GM12878 (cell line): ENCODE measurements at regions not wholly inside any gene's neighbourhood (a gene's known extent, or its start where the extent isn't known, plus 50 kb on each side); places are given as distances from the start of the nearest gene placed in this dataset.

Source experiments
- ATAC-seq: fragments of 200-7000 bp; cut with Tn5 transposase; 3 replicates; pipeline ENCODE4 v1.9.1; 2020; ENCODE audit warnings: mild to moderate bottlenecking, moderate library complexity
- BruUV-seq: library from RNA; stranded (reverse); fragments of 400-500 nt; replicated peaks from 2 replicates; lab custom pipeline; 2021; lab: Mats Ljungman, UMichigan
- CTCF ChIA-PET: fragments of 300-600 bp; sonication (Branson Sonifier 250); formaldehyde crosslinking; extraction: SDS; loops from one replicate; lab custom pipeline; 2021; ENCODE audit warnings: inconsistent platforms; lab: Yijun Ruan, JAX
- POLR2A ChIA-PET: fragments of 350-600 bp; formaldehyde crosslinking; extraction: SDS; loops from one replicate; lab custom pipeline; 2021; ENCODE audit warnings: inconsistent platforms; lab: Charles Lee
- RAD21 ChIA-PET: fragments of 300-600 bp; sonication (Branson Sonifier 250); formaldehyde crosslinking; loops from one replicate; lab custom pipeline; 2023; ENCODE audit warnings: antibody characterized with exemption; ENCODE audit not compliant: unreplicated experiment; lab: Charles Lee
- SMC1A ChIA-PET: fragments of 300-600 bp; sonication (Branson Sonifier 250); formaldehyde crosslinking; loops from one replicate; lab custom pipeline; 2023; ENCODE audit not compliant: unreplicated experiment, uncharacterized antibody; lab: Charles Lee
- DNase-seq: peaks from one replicate; pipeline ENCODE4 v3.0.0-alpha.2; 2011; ENCODE audit warnings: low read depth, low spot score
- FAIRE-seq: peaks from 3 replicates; lab custom pipeline; 2011; peaks lifted over from hg19 to GRCh38; lab: Jason Lieb, UNC
- H2AFZ ChIP-seq: 2 replicates; pipeline ENCODE4 v1.6.0; 2011; ENCODE audit warnings: low read depth, low read length, control low read depth; ENCODE audit not compliant: control insufficient read depth
- H3K27ac ChIP-seq: 2 replicates; pipeline ENCODE4 v1.5.1; 2011; ENCODE audit warnings: control low read depth; ENCODE audit not compliant: control insufficient read depth, insufficient read depth
- H3K27me3 ChIP-seq, 2 experiments: replicated peaks in 1 of 2; 2 replicates each; pipeline versions ENCODE4 v1.6.0 to v1.6.1; 2011; ENCODE audit warnings: low read length in 1 of 2; ENCODE audit not compliant: control insufficient read depth in 2 of 2, insufficient read depth in 2 of 2
- H3K36me3 ChIP-seq, 2 experiments: 2 replicates each; pipeline ENCODE4 v1.5.1; 2011; ENCODE audit warnings: low read length in 1 of 2; ENCODE audit not compliant: control insufficient read depth in 2 of 2, insufficient read depth in 2 of 2
- H3K4me1 ChIP-seq: 2 replicates; pipeline ENCODE4 v1.6.1; 2011; ENCODE audit warnings: mild to moderate bottlenecking, low read length, moderate library complexity, mixed read lengths; ENCODE audit not compliant: control insufficient read depth, insufficient read depth
- H3K4me2 ChIP-seq: 2 replicates; pipeline ENCODE4 v1.6.0; 2011; ENCODE audit warnings: control low read depth; ENCODE audit not compliant: control insufficient read depth, insufficient read depth
- H3K4me3 ChIP-seq: fragments of 200-600 bp; sonication (generic); 2 replicates; pipeline ENCODE4 v1.5.1; 2016
- H3K79me2 ChIP-seq: 2 replicates; pipeline ENCODE4 v1.6.0; 2011; ENCODE audit warnings: low read length; ENCODE audit not compliant: control insufficient read depth, insufficient read depth
- H3K9ac ChIP-seq: 2 replicates; pipeline ENCODE4 v1.8.0; 2011; ENCODE audit warnings: low read length, control low read depth, mixed read lengths; ENCODE audit not compliant: control insufficient read depth, insufficient read depth
- H3K9me3 ChIP-seq: replicated peaks from 3 replicates; pipeline ENCODE4 v1.5.1; 2011; ENCODE audit warnings: mild to moderate bottlenecking, low read length; ENCODE audit not compliant: control insufficient read depth, insufficient read depth
- H4K20me1 ChIP-seq: 2 replicates; pipeline ENCODE4 v1.6.0; 2011; ENCODE audit not compliant: control insufficient read depth, insufficient read depth
- CHD4 ChIP-seq: fragments of 200-600 bp; sonication (generic); IDR thresholded peaks from 2 replicates; pipeline ENCODE4 v1.6.1; 2016; ENCODE audit warnings: mild to moderate bottlenecking
- GABPA ChIP-seq: IDR thresholded peaks from 2 replicates; pipeline ENCODE4 v1.6.1; 2014; ENCODE audit warnings: antibody characterized with exemption, low read depth, mild to moderate bottlenecking, inconsistent platforms
- KLF5 ChIP-seq: fragments of 450-650 bp; IDR thresholded peaks from 2 replicates; pipeline ENCODE4 v1.6.1; 2014; ENCODE audit warnings: mild to moderate bottlenecking; ENCODE audit not compliant: partially characterized antibody
- POU2F2 ChIP-seq: IDR thresholded peaks from 3 replicates; pipeline ENCODE4 v1.6.1; 2011; ENCODE audit warnings: low read depth, mild to moderate bottlenecking, low read length, borderline replicate concordance
- RELA ChIP-seq: fragments of 450-650 bp; IDR thresholded peaks from 2 replicates; pipeline ENCODE4 v1.8.0; 2014; ENCODE audit warnings: borderline replicate concordance; ENCODE audit not compliant: partially characterized antibody
- SMAD5 ChIP-seq: IDR thresholded peaks from 2 replicates; pipeline ENCODE4 v1.6.1; 2016; ENCODE audit warnings: antibody characterized with exemption, low read depth
- SMARCA5 ChIP-seq: fragments of 450-650 bp; IDR thresholded peaks from 2 replicates; pipeline ENCODE4 v1.6.1; 2017; ENCODE audit warnings: mild to moderate bottlenecking
- WRNIP1 ChIP-seq: IDR thresholded peaks from 2 replicates; pipeline ENCODE4 v1.6.1; 2011; ENCODE audit warnings: low read depth, low read length, improper control_type of control experiment, borderline replicate concordance
- WGBS: methylation state at CpG from one replicate; pipeline ENCODE4 v1.1.6; 2016; ENCODE audit warnings: low lambda C conversion rate; ENCODE audit not compliant: insufficient replicate concordance, insufficient coverage; ENCODE audit errors: missing lambda C conversion rate; 5-methylcytosine and 5-hydroxymethylcytosine counted together
- in situ Hi-C: fragments of 300-500 bp; cut with MboI; formaldehyde crosslinking; loops from 9 replicates; pipeline ENCODE4 v1.14.3; 2018; ENCODE audit warnings: mixed read lengths
- intact Hi-C: fragments of 100-400 bp; cut with micrococcal nuclease; formaldehyde crosslinking; loops from one replicate; pipeline ENCODE4 v1.14.2; 2022; ENCODE audit not compliant: unreplicated experiment
- TF ChIP-seq, protein P1 (sequence below): IDR thresholded peaks from 2 replicates; pipeline ENCODE4 v1.6.1; 2011; ENCODE audit warnings: borderline replicate concordance, low read depth, mild to moderate bottlenecking, moderate library complexity, low read length; ENCODE audit not compliant: insufficient read depth, poor library complexity, severe bottlenecking
- TF ChIP-seq, protein P2 (sequence below): fragments of 450-650 bp; formaldehyde crosslinking; IDR thresholded peaks from 2 replicates; pipeline ENCODE4 v1.5.0; 2022; ENCODE audit warnings: mild to moderate bottlenecking, missing genetic modification characterization

DNA sequence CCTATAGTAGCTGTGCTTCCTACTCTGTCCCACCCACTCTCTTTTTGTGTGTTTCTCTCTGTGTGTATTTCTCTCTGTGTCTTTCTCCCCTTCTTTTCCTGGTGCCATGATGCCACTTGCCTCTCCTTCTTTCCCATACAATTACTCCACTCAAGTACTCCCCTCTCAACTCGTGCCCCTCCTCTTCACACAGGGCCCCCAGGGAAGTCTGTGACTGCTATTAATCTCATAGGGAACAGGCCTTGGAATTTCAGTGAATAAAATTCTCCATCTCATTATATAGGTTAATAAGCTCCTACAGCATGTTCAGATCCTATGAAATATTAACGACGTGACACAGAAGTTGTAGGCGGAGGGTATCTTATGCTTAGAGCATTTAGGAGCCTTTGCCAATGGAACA, 205.9 kb upstream of the EPHA4 start (continued):
- TF ChIP-seq, protein P1, sequence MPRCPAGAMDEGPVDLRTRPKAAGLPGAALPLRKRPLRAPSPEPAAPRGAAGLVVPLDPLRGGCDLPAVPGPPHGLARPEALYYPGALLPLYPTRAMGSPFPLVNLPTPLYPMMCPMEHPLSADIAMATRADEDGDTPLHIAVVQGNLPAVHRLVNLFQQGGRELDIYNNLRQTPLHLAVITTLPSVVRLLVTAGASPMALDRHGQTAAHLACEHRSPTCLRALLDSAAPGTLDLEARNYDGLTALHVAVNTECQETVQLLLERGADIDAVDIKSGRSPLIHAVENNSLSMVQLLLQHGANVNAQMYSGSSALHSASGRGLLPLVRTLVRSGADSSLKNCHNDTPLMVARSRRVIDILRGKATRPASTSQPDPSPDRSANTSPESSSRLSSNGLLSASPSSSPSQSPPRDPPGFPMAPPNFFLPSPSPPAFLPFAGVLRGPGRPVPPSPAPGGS: no peak
- TF ChIP-seq, all 136 proteins: peak for 0

DNA sequence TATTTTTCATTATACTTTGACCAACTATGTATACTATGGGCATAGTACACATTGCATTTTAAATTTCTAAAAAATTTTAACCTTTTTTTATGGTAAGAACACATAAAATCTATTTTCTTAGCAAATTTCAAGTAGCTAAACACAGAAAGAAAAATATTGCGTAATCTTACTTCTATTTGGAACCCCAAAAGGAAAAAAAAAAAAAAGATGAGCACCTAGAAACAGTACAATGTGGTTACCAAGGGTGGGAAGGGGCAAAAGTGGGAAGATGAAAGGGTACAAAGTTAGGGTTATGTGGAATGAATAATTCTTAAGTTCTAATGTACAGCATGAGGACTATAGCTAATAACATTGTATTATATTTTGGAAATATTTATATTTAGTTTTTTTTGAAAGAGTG, 205.0 kb upstream of the EPHA4 start:
- WGBS: 0% methylated on average over 1 of the region's 1 CpG
- no peak overlapping the region for H3K4me2 ChIP-seq
- H3K4me3 ChIP-seq: no peak overlapping the region
- H3K27me3 ChIP-seq: no peaks in the 10 kb centered on the region
- no TSS peak for BruUV-seq
- H3K36me3 ChIP-seq: no peaks in the 10 kb centered on the region
- no peak overlapping the region for H3K9ac ChIP-seq
- H3K4me1 ChIP-seq: no peaks in the 10 kb centered on the region
- SMC1A ChIA-PET: interaction anchor here (0.7 kb wide), 1 partner anchor 28 kb away, joined by 3 read pairs; no protein-coding TSS in a partner anchor
- POLR2A ChIA-PET: no interaction called here
- H3K9me3 ChIP-seq: no peaks in the 10 kb centered on the region
- TF ChIP-seq WRNIP1: no peak
- no peak for TF ChIP-seq POU2F2
- no peak for TF ChIP-seq KLF5
- TF ChIP-seq RELA: no peak
- no peak for TF ChIP-seq SMARCA5
- TF ChIP-seq CHD4: no peak
- no peak for TF ChIP-seq SMAD5
- no peak for TF ChIP-seq GABPA
- TF ChIP-seq, protein P2, sequence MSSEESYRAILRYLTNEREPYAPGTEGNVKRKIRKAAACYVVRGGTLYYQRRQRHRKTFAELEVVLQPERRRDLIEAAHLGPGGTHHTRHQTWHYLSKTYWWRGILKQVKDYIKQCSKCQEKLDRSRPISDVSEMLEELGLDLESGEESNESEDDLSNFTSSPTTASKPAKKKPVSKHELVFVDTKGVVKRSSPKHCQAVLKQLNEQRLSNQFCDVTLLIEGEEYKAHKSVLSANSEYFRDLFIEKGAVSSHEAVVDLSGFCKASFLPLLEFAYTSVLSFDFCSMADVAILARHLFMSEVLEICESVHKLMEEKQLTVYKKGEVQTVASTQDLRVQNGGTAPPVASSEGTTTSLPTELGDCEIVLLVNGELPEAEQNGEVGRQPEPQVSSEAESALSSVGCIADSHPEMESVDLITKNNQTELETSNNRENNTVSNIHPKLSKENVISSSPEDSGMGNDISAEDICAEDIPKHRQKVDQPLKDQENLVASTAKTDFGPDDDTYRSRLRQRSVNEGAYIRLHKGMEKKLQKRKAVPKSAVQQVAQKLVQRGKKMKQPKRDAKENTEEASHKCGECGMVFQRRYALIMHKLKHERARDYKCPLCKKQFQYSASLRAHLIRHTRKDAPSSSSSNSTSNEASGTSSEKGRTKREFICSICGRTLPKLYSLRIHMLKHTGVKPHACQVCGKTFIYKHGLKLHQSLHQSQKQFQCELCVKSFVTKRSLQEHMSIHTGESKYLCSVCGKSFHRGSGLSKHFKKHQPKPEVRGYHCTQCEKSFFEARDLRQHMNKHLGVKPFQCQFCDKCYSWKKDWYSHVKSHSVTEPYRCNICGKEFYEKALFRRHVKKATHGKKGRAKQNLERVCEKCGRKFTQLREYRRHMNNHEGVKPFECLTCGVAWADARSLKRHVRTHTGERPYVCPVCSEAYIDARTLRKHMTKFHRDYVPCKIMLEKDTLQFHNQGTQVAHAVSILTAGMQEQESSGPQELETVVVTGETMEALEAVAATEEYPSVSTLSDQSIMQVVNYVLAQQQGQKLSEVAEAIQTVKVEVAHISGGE (CRISPR knock-in tag): no peak
- in situ Hi-C loops (no loop called here), intact Hi-C loops (no loop called here)
- ATAC-seq (no peak), FAIRE-seq (no peak), DNase-seq (no peak)
- no peaks in the 10 kb centered on the region for H4K20me1 ChIP-seq
- CTCF ChIA-PET: no interaction called here
- no peak overlapping the region for H2AFZ ChIP-seq
- RAD21 ChIA-PET: no interaction called here
- H3K79me2 ChIP-seq: no peaks in the 10 kb centered on the region
- H3K27ac ChIP-seq: no peak overlapping the region
